Stimulated activated CD8-positive, alpha-beta memory T cell treated with anti-CD3 and anti-CD28 coated beads, Interleukin-2, amount 100 ng/mL, for 1 hour (primary cell): ENCODE measurements at regions not wholly inside any gene's neighbourhood (a gene's known extent, or its start where the extent isn't known, plus 50 kb on each side); places are given as distances from the start of the nearest gene placed in this dataset.

Experiments
- DNase-seq, 2 donors: peaks; one replicate each; pipeline ENCODE4 v3.0.0-alpha.2; 2020; ENCODE audit warnings: low read depth in 2 of 2

GRCh38 chr3:30069056-30069455, 537.3 kb upstream of the TGFBR2 start:
- no peak for DNase-seq

- no peak for DNase-seq
Measured at GRCh38 chr3:30073040-30073439, 533.4 kb upstream of the TGFBR2 start.

- no peak for DNase-seq
Measured at GRCh38 chr3:30073622-30074021, 532.8 kb upstream of the TGFBR2 start.

GRCh38 chr3:30075514-30075913, 530.9 kb upstream of the TGFBR2 start:
- no peak for DNase-seq

- DNase-seq = no peak
Measured at GRCh38 chr3:30076899-30077298, 529.5 kb upstream of the TGFBR2 start.

GRCh38 chr3:30077746-30078145, 528.7 kb upstream of the TGFBR2 start:
- no peak for DNase-seq

GRCh38 chr3:30078736-30079135, 527.7 kb upstream of the TGFBR2 start:
- DNase-seq = no peak

- no peak for DNase-seq
Measured at GRCh38 chr3:30081904-30082303, 524.5 kb upstream of the TGFBR2 start.

- no peak for DNase-seq
Measured at GRCh38 chr3:30082652-30083051, 523.7 kb upstream of the TGFBR2 start.

GRCh38 chr3:30083315-30083714, 523.1 kb upstream of the TGFBR2 start:
- no peak for DNase-seq

GRCh38 chr3:30084316-30084715, 522.1 kb upstream of the TGFBR2 start:
- no peak for DNase-seq

- DNase-seq = no peak
Measured at GRCh38 chr3:30084971-30085403, 521.4 kb upstream of the TGFBR2 start.

- no peak for DNase-seq
Measured at GRCh38 chr3:30085486-30085885, 520.9 kb upstream of the TGFBR2 start.

GRCh38 chr3:30091686-30092085, 514.7 kb upstream of the TGFBR2 start:
- no peak for DNase-seq

GRCh38 chr3:30097022-30097650, 509.3 kb upstream of the TGFBR2 start:
- DNase-seq = no peak

GRCh38 chr3:30098243-30098642, 508.2 kb upstream of the TGFBR2 start:
- no peak for DNase-seq

GRCh38 chr3:30098653-30099455, 507.5 kb upstream of the TGFBR2 start:
- no peak for DNase-seq

GRCh38 chr3:30102356-30102755, 504.0 kb upstream of the TGFBR2 start:
- DNase-seq = no peak

GRCh38 chr3:30103186-30103585, 503.2 kb upstream of the TGFBR2 start:
- no peak for DNase-seq

GRCh38 chr3:30107531-30107930, 498.9 kb upstream of the TGFBR2 start:
- no peak for DNase-seq

- no peak for DNase-seq
Measured at GRCh38 chr3:30112411-30112810, 494.0 kb upstream of the TGFBR2 start.

GRCh38 chr3:30112902-30113484, 493.4 kb upstream of the TGFBR2 start:
- no peak for DNase-seq

- no peak for DNase-seq
Measured at GRCh38 chr3:30113906-30114305, 492.5 kb upstream of the TGFBR2 start.
